Mesodermal cell (in vitro differentiated cells): ENCODE measurements at regions not wholly inside any gene's neighbourhood (a gene's known extent, or its start where the extent isn't known, plus 50 kb on each side); places are given as distances from the start of the nearest gene placed in this dataset.
"Not testable (repeated sequence)": the region's sequence is repeated elsewhere in the genome, so short reads cannot be mapped to it uniquely, and the experiment has no call there.

Experiments
- H3K27ac ChIP-seq: 2 replicates; pipeline ENCODE4 v1.7.0; 2013; ENCODE audit warnings: mild to moderate bottlenecking, low read depth, low read length, moderate library complexity; ENCODE audit not compliant: severe bottlenecking
- H3K36me3 ChIP-seq: 2 replicates; pipeline ENCODE4 v1.7.1; 2013; ENCODE audit warnings: mild to moderate bottlenecking, low read length, moderate library complexity; ENCODE audit not compliant: control insufficient read depth, insufficient read depth
- H3K4me1 ChIP-seq: one replicate; pipeline ENCODE4 v1.7.1; 2013; ENCODE audit warnings: mild to moderate bottlenecking, low read length; ENCODE audit not compliant: insufficient read depth, control insufficient read depth, poor library complexity, severe bottlenecking
- H3K4me3 ChIP-seq: 2 replicates; pipeline ENCODE4 v1.7.0; 2013; ENCODE audit warnings: low read length, control low read depth, mild to moderate bottlenecking; ENCODE audit not compliant: insufficient read depth, poor library complexity, severe bottlenecking; ENCODE audit errors: extremely low read depth
- H3K9me3 ChIP-seq: 2 replicates; pipeline ENCODE4 v1.7.1; 2013; ENCODE audit warnings: mild to moderate bottlenecking, low read length, moderate library complexity; ENCODE audit not compliant: control insufficient read depth
- WGBS, 2 experiments: methylation state at CpG; one replicate each; pipeline ENCODE4 v1.1.5; 2013; ENCODE audit warnings: missing lambda C conversion rate in 2 of 2; ENCODE audit not compliant: insufficient coverage in 2 of 2; 5-methylcytosine and 5-hydroxymethylcytosine counted together

- Histone ChIP-seq H3K4me1 (no peaks in the 10 kb centered on the region), H3K36me3 (no peaks in the 10 kb centered on the region), H3K27ac (no peak overlapping the region), H3K9me3 (no peaks in the 10 kb centered on the region), H3K4me3 (no peak overlapping the region)
- WGBS, 2 experiments, result no CpG with 5 or more reads among the region's 4 CpGs
Measured at GRCh38 chr9:21533597-21533996, 51.5 kb upstream of the IFNE start.

- Histone ChIP-seq H3K9me3 (no peaks in the 10 kb centered on the region), H3K27ac (no peak overlapping the region), H3K36me3 (no peaks in the 10 kb centered on the region), H3K4me1 (no peaks in the 10 kb centered on the region), H3K4me3 (no peak overlapping the region)
- WGBS, 2 experiments, result 82 to 100% methylated on average over 1 to 2 of the region's 2 CpGs
Measured at GRCh38 chr9:21535396-21535795, 53.3 kb upstream of the IFNE start.

DNA sequence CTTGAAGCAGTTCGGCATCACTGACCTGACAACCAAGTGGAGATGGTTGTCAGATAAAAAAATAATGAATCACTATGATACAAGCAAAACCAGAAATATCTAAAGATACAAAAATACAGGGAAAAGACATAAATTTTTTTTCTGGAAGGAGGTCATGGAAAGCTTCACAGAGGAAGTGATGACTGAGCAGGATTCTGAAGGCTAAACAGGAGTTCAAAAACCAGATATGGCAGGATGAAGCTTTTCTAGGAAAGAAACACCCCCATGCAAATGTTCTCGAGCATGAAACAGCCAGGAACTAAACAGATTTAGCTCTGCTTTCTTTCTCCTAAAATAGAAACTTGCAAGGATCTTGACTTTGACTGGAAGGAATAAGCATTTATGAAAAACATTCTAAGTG is 60.7 kb upstream of the IFNE start:
- no peak overlapping the region for H3K27ac ChIP-seq
- H3K4me1 ChIP-seq, result no peaks in the 10 kb centered on the region
- no peak overlapping the region for H3K4me3 ChIP-seq
- no peaks in the 10 kb centered on the region for H3K9me3 ChIP-seq
- WGBS, 2 experiments, result no CpG with 5 or more reads among the region's 2 CpGs
- H3K36me3 ChIP-seq, result no peaks in the 10 kb centered on the region

DNA sequence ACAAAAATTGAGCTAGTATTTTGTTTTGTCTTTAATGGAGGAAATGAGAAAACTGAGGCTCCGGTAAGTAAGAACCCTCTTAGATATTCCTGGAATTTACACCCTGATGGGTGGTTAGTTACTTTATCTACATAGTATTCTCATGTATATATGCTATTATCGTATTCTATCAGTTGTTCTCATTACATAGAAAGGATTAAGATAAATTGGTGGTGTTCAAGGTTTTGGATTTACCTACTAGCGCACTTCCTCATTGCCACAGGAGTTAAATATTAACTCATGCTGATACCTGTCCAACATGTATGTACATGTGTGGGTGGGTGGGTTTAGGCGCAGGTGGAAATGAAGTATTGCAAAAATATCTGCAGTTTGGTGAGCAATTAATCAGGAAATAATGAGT is 61.1 kb upstream of the IFNE start:
- no peaks in the 10 kb centered on the region for H3K4me1 ChIP-seq
- no peak overlapping the region for H3K4me3 ChIP-seq
- H3K36me3 ChIP-seq, result no peaks in the 10 kb centered on the region
- H3K9me3 ChIP-seq, result no peaks in the 10 kb centered on the region
- 100% methylated on average over 1 of the region's 4 CpGs; no CpG with 5 or more reads in 1 of the 2 experiments for WGBS, 2 experiments
- no peak overlapping the region for H3K27ac ChIP-seq

DNA sequence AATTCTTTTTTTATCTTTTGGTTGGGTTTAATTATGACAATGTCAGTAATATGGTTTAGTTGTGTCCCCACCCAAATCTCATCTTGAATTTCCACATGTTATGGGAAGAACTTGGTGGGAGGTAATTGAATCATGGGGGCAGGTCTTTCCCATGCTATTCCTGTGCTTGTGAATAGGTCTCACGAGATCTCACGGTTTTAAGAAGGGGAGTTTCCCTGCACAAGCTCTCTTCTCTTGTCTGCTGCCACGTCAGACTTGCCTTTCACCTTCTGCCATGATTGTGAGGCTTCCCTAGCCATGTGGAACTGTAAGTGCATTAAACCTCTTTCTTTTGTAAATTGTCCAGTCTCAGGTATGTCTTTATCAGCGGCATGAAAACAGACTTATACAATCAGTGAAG is 61.7 kb upstream of the IFNE start:
- not testable (repeated sequence) for H3K4me1 ChIP-seq, H3K4me3 ChIP-seq, H3K9me3 ChIP-seq, H3K36me3 ChIP-seq, H3K27ac ChIP-seq
- 66 to 79% methylated on average over 3 of the region's 4 CpGs for WGBS, 2 experiments

DNA sequence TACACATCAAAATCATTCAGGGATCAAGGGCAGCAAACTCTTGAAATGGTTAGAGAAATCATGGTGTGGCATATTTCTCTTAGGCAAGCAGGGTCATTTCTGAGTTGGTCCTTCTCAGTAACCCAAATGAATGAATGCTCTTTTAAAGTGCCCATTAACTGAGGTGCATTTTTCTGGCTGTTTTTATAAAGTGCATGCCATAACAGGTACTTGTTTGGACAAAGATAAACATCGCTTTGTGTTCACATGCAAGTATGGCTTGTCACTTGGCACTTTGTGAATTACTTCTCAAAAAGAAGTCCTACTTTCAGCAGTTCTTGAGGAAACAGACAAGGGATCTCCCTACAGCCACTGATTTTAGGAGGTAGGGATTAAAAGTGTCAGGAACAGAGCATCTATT is 64.8 kb upstream of the IFNE start:
- no peak overlapping the region for H3K27ac ChIP-seq
- H3K9me3 ChIP-seq, result no peaks in the 10 kb centered on the region
- no peaks in the 10 kb centered on the region for H3K36me3 ChIP-seq
- no peaks in the 10 kb centered on the region for H3K4me1 ChIP-seq
- H3K4me3 ChIP-seq, result no peak overlapping the region
- 100% methylated on average over 1 of the region's 1 CpG for WGBS, 2 experiments

- H3K9me3 ChIP-seq, result no peaks in the 10 kb centered on the region
- H3K36me3 ChIP-seq, result no peaks in the 10 kb centered on the region
- 83 to 96% methylated on average over 3 to 4 of the region's 9 CpGs for WGBS, 2 experiments
- H3K4me1 ChIP-seq, result no peaks in the 10 kb centered on the region
- no peak overlapping the region for H3K27ac ChIP-seq
- H3K4me3 ChIP-seq, result no peak overlapping the region
Measured at GRCh38 chr9:21549251-21549765, 67.2 kb upstream of the IFNE start.

DNA sequence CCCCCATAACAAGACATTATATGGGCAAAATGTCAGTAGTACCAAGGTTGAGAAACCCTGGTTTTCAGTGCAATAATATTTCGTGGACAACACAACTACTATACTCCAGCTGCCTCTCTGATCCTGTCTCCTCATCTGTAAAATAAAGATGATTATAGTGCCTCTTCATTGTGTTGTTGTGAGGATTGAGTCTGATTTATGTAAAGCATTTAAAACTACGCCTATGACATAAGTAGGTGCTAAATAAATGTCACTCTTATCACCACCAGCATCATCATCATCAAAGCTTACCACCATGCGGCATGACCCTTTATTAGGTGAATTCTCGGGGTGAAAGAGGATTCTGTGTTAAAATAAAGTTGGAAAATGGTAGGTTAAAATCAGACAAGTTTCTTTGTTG is 67.8 kb upstream of the IFNE start:
- Histone ChIP-seq H3K27ac (no peak overlapping the region), H3K36me3 (no peaks in the 10 kb centered on the region), H3K4me1 (no peaks in the 10 kb centered on the region), H3K9me3 (no peaks in the 10 kb centered on the region), H3K4me3 (no peak overlapping the region)
- no CpG with 5 or more reads among the region's 4 CpGs for WGBS, 2 experiments

- H3K36me3 ChIP-seq, result no peaks in the 10 kb centered on the region
- WGBS, 2 experiments, result 93 to 100% methylated on average over 1 to 2 of the region's 2 CpGs
- H3K9me3 ChIP-seq, result no peaks in the 10 kb centered on the region
- no peak overlapping the region for H3K4me3 ChIP-seq
- H3K27ac ChIP-seq, result no peak overlapping the region
- no peaks in the 10 kb centered on the region for H3K4me1 ChIP-seq
Measured at GRCh38 chr9:21550392-21550791, 68.3 kb upstream of the IFNE start.

DNA sequence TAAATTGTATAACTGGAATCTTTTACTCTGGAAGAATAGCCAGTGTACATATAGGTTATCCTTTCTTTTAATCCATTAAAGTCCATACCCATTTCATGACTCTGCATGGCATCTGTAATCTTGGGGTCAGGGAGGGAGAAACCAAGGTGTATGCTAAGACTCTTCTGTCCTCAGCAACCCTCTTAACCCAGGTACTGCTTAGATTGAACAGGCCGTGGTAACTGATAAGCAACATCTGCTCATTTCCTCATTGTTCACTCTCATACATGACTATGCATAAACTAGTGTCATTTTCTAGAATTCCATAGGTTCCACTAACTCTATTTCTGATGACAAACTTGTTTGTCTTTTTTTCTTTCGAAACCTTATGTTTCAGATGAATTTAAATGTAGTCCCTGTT is 69.3 kb upstream of the IFNE start:
- no peaks in the 10 kb centered on the region for H3K36me3 ChIP-seq
- 89 to 100% methylated on average over 1 of the region's 2 CpGs for WGBS, 2 experiments
- H3K27ac ChIP-seq, result no peak overlapping the region

GRCh38 chr9:21552244-21553170 is 70.4 kb upstream of the IFNE start:
- Histone ChIP-seq H3K4me1 (no peaks in the 10 kb centered on the region), H3K9me3 (no peaks in the 10 kb centered on the region), H3K4me3 (no peak overlapping the region), H3K36me3 (no peaks in the 10 kb centered on the region), H3K27ac (no peak overlapping the region)
- 83 to 93% methylated on average over 2 of the region's 3 CpGs for WGBS, 2 experiments

More for the DNA sequence above, 69.3 kb upstream of the IFNE start:
- H3K4me3 ChIP-seq, result no peak overlapping the region
- H3K9me3 ChIP-seq, result no peaks in the 10 kb centered on the region
- H3K4me1 ChIP-seq, result no peaks in the 10 kb centered on the region
